PC-3 (cell line): ENCODE measurements at regions not wholly inside any gene's neighbourhood (a gene's known extent, or its start where the extent isn't known, plus 50 kb on each side); places are given as distances from the start of the nearest gene placed in this dataset.

Experiments used
- EZH2phosphoT487 ChIP-seq: fragments of 300-600 bp; sonication (generic); IDR thresholded peaks from 2 replicates; pipeline ENCODE4 v1.6.1; 2018; ENCODE audit warnings: mild to moderate bottlenecking, antibody characterized with exemption, low read length, borderline replicate concordance
- TF ChIP-seq, protein P1 (sequence below): fragments of 300-600 bp; sonication (generic); conservative IDR thresholded peaks from 2 replicates; pipeline ENCODE4 v1.5.1; 2017; ENCODE audit warnings: antibody characterized with exemption, low read depth, mild to moderate bottlenecking, low read length

GRCh38 chr2:158889135-158889853 is 79.1 kb upstream of the TANC1 start:
- no peak for TF ChIP-seq EZH2phosphoT487
- TF ChIP-seq, protein P1, sequence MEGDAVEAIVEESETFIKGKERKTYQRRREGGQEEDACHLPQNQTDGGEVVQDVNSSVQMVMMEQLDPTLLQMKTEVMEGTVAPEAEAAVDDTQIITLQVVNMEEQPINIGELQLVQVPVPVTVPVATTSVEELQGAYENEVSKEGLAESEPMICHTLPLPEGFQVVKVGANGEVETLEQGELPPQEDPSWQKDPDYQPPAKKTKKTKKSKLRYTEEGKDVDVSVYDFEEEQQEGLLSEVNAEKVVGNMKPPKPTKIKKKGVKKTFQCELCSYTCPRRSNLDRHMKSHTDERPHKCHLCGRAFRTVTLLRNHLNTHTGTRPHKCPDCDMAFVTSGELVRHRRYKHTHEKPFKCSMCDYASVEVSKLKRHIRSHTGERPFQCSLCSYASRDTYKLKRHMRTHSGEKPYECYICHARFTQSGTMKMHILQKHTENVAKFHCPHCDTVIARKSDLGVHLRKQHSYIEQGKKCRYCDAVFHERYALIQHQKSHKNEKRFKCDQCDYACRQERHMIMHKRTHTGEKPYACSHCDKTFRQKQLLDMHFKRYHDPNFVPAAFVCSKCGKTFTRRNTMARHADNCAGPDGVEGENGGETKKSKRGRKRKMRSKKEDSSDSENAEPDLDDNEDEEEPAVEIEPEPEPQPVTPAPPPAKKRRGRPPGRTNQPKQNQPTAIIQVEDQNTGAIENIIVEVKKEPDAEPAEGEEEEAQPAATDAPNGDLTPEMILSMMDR, result no peak
